ENCODE measurements at regions not wholly inside any gene's neighbourhood (a gene's known extent, or its start where the extent isn't known, plus 50 kb on each side); places are given as distances from the start of the nearest gene placed in this dataset.

GRCh38 chr13:63308549-63309165 is 1893.0 kb upstream of the PCDH20 start:
- Histone ChIP-seq H3K27ac (ENCODE audit: low read length) (no peak overlapping the region), H3K27me3 (replicated peaks; ENCODE audit: insufficient read depth, low read length) (no peaks in the 10 kb centered on the region), H2AFZ (ENCODE audit: low read length) (no peak overlapping the region), H3K4me2 (ENCODE audit: low read depth, low read length) (no peak overlapping the region), H3K9me2 (replicated peaks; ENCODE audit: insufficient read depth, low read length) (no peaks in the 10 kb centered on the region), H4K20me1 (ENCODE audit: insufficient read depth, low read length) (no peaks in the 10 kb centered on the region), H3K9ac (ENCODE audit: low read length) (no peak overlapping the region), H3K4me3 (ENCODE audit: low read length) (no peak overlapping the region), H3K4me1 (ENCODE audit: low read length) (no peaks in the 10 kb centered on the region), H3K9me3 (replicated peaks; ENCODE audit: insufficient read depth, low read length) (no peaks in the 10 kb centered on the region), H3K79me2 (ENCODE audit: low read length) (no peaks in the 10 kb centered on the region), H3F3A (ENCODE audit: insufficient read depth, low read length) (no peaks in the 10 kb centered on the region), H3K36me3 (replicated peaks; ENCODE audit: insufficient read depth, low read length) (no peaks in the 10 kb centered on the region)
- TF ChIP-seq, protein P1, sequence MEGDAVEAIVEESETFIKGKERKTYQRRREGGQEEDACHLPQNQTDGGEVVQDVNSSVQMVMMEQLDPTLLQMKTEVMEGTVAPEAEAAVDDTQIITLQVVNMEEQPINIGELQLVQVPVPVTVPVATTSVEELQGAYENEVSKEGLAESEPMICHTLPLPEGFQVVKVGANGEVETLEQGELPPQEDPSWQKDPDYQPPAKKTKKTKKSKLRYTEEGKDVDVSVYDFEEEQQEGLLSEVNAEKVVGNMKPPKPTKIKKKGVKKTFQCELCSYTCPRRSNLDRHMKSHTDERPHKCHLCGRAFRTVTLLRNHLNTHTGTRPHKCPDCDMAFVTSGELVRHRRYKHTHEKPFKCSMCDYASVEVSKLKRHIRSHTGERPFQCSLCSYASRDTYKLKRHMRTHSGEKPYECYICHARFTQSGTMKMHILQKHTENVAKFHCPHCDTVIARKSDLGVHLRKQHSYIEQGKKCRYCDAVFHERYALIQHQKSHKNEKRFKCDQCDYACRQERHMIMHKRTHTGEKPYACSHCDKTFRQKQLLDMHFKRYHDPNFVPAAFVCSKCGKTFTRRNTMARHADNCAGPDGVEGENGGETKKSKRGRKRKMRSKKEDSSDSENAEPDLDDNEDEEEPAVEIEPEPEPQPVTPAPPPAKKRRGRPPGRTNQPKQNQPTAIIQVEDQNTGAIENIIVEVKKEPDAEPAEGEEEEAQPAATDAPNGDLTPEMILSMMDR (IDR thresholded peaks at IDR 0.05; ENCODE audit: low read length): no peak
- no peak for TF ChIP-seq EZH2 (optimal IDR thresholded peaks at IDR 0.05; ENCODE audit: low read depth, low read length)
- no peak for TF ChIP-seq EZH2phosphoT487 (IDR thresholded peaks at IDR 0.05; ENCODE audit: low read length)
- no peak for DNase-seq

DNA sequence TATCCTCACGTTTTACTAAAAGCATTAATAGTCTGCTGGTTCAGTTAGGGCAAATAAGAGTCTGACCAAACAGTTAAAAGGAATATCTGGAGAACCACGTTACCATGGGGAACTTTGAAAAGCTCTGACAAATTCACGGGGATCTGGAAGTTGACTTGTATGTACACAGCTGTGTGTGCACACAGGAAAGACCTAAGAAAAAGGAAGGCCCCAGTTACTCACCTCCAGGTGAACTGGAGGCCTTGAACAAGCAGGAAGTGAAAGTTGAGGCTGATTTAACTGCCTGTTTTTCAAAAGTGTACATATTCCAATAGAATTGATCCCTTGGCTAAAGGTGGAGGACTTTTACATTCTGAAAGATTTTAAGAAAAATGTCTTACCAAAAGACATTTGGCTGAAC is 1891.6 kb upstream of the PCDH20 start:
- no peaks in the 10 kb centered on the region for H3F3A ChIP-seq (ENCODE audit: insufficient read depth, low read length)
- no peak overlapping the region for H3K4me3 ChIP-seq (ENCODE audit: low read length)
- no peaks in the 10 kb centered on the region for H3K9me3 ChIP-seq (replicated peaks; ENCODE audit: insufficient read depth, low read length)
- no peaks in the 10 kb centered on the region for H3K4me1 ChIP-seq (ENCODE audit: low read length)
- no peak overlapping the region for H3K9ac ChIP-seq (ENCODE audit: low read length)
- H3K9me2 ChIP-seq (replicated peaks; ENCODE audit: insufficient read depth, low read length): no peaks in the 10 kb centered on the region
- no peak overlapping the region for H2AFZ ChIP-seq (ENCODE audit: low read length)
- DNase-seq: peak; percentile 53
- H3K4me2 ChIP-seq (ENCODE audit: low read depth, low read length): no peak overlapping the region
- no peak overlapping the region for H3K27ac ChIP-seq (ENCODE audit: low read length)
- no peaks in the 10 kb centered on the region for H3K27me3 ChIP-seq (replicated peaks; ENCODE audit: insufficient read depth, low read length)
- TF ChIP-seq EZH2 (optimal IDR thresholded peaks at IDR 0.05; ENCODE audit: low read depth, low read length): no peak
- TF ChIP-seq, protein P1 (IDR thresholded peaks at IDR 0.05; ENCODE audit: low read length): no peak
- TF ChIP-seq EZH2phosphoT487 (IDR thresholded peaks at IDR 0.05; ENCODE audit: low read length): no peak
- H3K79me2 ChIP-seq (ENCODE audit: low read length): no peaks in the 10 kb centered on the region
- H4K20me1 ChIP-seq (ENCODE audit: insufficient read depth, low read length): no peaks in the 10 kb centered on the region
- no peaks in the 10 kb centered on the region for H3K36me3 ChIP-seq (replicated peaks; ENCODE audit: insufficient read depth, low read length)

GRCh38 chr13:63305641-63306133 is 1890.0 kb upstream of the PCDH20 start:
- Histone ChIP-seq H4K20me1 (ENCODE audit: insufficient read depth, low read length) (no peaks in the 10 kb centered on the region), H3K9me3 (replicated peaks; ENCODE audit: insufficient read depth, low read length) (no peaks in the 10 kb centered on the region), H3K27ac (ENCODE audit: low read length) (no peak overlapping the region)

More at GRCh38 chr13:63305641-63306133, 1890.0 kb upstream of the PCDH20 start:
- TF ChIP-seq, protein P1 (IDR thresholded peaks at IDR 0.05; ENCODE audit: low read length): no peak
- TF ChIP-seq EZH2 (optimal IDR thresholded peaks at IDR 0.05; ENCODE audit: low read depth, low read length) (no peak), EZH2phosphoT487 (IDR thresholded peaks at IDR 0.05; ENCODE audit: low read length) (no peak)
- H3F3A ChIP-seq (ENCODE audit: insufficient read depth, low read length): no peaks in the 10 kb centered on the region
- H3K27me3 ChIP-seq (replicated peaks; ENCODE audit: insufficient read depth, low read length): no peaks in the 10 kb centered on the region
- H3K36me3 ChIP-seq (replicated peaks; ENCODE audit: insufficient read depth, low read length): no peaks in the 10 kb centered on the region
- no peaks in the 10 kb centered on the region for H3K9me2 ChIP-seq (replicated peaks; ENCODE audit: insufficient read depth, low read length)
- H3K4me3 ChIP-seq (ENCODE audit: low read length): no peak overlapping the region
- no peak for DNase-seq
- no peaks in the 10 kb centered on the region for H3K79me2 ChIP-seq (ENCODE audit: low read length)
- no peaks in the 10 kb centered on the region for H3K4me1 ChIP-seq (ENCODE audit: low read length)
- no peak overlapping the region for H2AFZ ChIP-seq (ENCODE audit: low read length)
- H3K9ac ChIP-seq (ENCODE audit: low read length): no peak overlapping the region
- no peak overlapping the region for H3K4me2 ChIP-seq (ENCODE audit: low read depth, low read length)

Data from MM.1S (cell line).